ENCODE measurements at regions not wholly inside any gene's neighbourhood (a gene's known extent, or its start where the extent isn't known, plus 50 kb on each side); places are given as distances from the start of the nearest gene placed in this dataset.

- peak; percentile 76 for DNase-seq (ENCODE audit: low read depth)
Measured at GRCh38 chr4:30837131-30837539, 117.0 kb downstream of the PCDH7 start.

GRCh38 chr4:30837861-30838260 is 117.7 kb downstream of the PCDH7 start:
- no peak for DNase-seq (ENCODE audit: low read depth)

DNA sequence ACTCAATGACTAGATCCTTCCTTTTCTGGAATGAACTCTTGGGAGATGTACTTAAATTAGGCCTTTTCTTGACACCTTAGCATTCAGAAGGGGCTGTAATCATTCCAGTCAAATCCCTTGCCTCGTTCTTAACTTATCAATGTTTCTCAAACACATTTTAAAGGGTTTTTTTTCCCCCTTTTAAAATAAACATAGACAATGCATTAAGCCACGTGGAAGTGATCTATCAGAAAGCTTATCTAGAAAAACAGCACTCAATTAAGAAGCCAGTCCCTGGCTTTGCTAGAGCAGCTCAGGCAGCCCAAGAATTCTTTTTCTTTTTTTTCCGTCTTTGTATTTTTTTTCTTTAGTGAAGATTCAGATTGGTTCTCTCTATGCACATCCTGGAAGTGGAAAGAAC is 118.2 kb downstream of the PCDH7 start:
- DNase-seq (ENCODE audit: low read depth) = no peak

- peak; percentile 88 for DNase-seq (ENCODE audit: low read depth)
Measured at GRCh38 chr4:30839583-30840520, 119.7 kb downstream of the PCDH7 start.

- DNase-seq (ENCODE audit: low read depth) = peak; percentile 35
Measured at GRCh38 chr4:30840571-30840970, 120.4 kb downstream of the PCDH7 start.

GRCh38 chr4:30842142-30842541 is 122.0 kb downstream of the PCDH7 start:
- DNase-seq (ENCODE audit: low read depth) = no peak

- no peak for DNase-seq (ENCODE audit: low read depth)
Measured at GRCh38 chr4:30842689-30843088, 122.5 kb downstream of the PCDH7 start.

GRCh38 chr4:30844861-30845582 is 124.9 kb downstream of the PCDH7 start:
- no peak for DNase-seq (ENCODE audit: low read depth)

DNA sequence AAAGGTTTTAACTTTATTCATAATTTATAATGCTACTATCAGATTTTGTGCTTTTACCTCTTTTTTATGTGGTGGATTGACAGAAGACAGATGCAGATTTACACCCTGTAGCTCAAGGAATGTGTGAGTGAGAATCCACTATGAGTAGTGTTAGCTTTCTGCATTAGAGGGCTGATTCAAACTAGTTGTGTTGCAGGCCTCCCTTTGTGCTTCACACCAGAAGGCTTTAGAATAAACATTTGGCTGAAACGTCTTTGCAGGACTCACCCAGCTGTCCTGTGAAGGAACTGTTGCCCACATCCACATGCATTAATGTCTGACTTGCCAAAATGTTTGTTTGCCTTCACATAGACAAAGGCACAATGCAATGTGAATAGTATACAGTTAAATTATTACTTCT is 127.0 kb downstream of the PCDH7 start:
- DNase-seq (ENCODE audit: low read depth) = peak; percentile 46

- no peak for DNase-seq (ENCODE audit: low read depth)
Measured at GRCh38 chr4:30847958-30848357, 127.8 kb downstream of the PCDH7 start.

- DNase-seq (ENCODE audit: low read depth) = peak; percentile 55
Measured at GRCh38 chr4:30854531-30854930, 134.4 kb downstream of the PCDH7 start.

DNA sequence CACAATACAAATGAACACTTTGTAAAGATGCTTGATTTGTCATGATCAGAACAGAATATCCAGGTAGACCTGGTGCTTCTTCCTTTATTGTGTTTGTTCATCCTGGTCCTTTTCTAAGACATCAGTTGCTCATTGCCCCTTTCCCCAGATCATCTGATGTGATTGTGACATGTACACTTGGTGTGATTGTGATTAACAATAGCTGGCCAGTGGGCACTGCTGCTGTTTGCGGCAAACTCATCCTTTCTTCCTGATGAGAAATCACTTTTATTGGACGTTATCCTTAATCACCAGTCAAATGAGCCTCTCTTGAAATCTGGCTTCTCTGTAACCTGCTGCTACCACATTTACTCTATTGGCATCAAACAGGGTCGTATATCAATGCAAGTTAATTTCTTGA is 135.1 kb downstream of the PCDH7 start:
- DNase-seq (ENCODE audit: low read depth) = no peak

DNA sequence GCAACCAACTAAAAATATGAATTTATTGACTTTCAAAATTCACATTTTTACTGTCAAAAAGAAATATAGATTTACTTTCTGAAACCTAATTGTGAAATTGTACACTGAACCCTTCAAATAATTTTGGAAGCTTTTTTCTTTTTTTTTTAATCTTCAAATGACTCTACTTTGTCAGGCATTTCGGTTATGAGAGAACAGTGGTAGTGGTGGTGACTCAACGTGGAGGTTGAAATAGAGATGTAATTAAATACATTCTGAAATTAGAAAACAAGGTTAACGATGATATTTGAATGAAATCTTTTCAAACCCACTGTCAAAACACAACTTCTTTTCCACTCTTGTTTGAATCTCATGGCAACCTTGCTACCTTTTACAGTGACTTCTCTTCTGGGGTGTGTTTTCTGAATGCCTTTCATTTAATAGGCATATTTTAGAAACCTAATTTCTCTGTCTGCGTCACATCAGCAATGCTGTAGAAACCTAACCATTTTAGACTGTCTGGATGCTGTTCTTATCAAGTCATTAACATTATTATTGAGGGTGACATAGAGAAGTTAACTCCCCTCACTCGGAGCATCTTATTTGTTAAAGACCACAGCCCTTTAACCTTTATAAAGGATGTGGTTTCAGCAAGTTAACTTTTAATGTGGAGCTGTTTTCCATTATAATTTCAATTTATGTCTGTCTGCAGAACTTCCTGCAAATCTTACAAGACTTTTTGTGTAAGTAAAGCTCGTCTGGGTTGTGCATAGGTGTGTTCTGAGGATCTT is 136.8 kb downstream of the PCDH7 start:
- DNase-seq (ENCODE audit: low read depth) = no peak

DNA sequence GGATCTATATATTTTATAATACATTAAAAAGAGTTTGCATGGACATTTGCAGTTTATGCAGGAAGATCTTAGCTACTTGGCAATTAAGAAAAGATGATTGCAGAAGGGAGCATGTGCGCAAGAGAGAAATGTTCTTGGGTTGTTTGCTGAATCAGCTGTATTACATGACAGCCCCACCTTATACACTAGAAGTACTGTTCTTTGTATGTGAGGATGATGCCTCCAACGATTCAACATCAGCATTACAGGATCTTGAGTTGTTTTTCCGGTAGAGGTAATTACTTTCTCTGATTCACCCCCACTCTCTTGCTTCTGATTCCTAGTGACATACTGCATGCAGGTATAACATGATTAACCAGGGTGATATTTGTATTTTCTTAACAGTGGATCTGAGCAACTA is 140.8 kb downstream of the PCDH7 start:
- DNase-seq (ENCODE audit: low read depth) = no peak

GRCh38 chr4:30862196-30862595 is 142.0 kb downstream of the PCDH7 start:
- DNase-seq (ENCODE audit: low read depth) = no peak

DNA sequence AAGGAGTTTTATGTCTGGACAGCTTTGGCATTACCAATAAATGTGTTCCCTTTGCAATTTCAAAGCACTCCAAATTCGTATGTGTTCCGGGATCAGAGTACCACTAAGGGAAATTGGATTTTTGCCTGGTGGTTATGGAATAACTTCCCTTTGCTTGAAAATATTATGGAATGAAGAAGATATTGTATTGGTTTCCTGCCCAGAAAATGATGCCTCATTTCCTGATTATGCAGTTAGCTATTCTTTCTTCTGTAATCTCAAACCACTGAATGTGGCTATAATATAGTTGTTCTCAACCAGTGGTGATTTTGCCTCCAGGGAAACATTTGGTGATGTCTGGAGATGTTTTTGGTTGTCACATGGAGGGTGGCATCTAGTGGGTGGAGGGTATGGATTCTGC is 142.9 kb downstream of the PCDH7 start:
- DNase-seq (ENCODE audit: low read depth) = peak; percentile 32

- DNase-seq (ENCODE audit: low read depth) = no peak
Measured at GRCh38 chr4:30865691-30866090, 145.5 kb downstream of the PCDH7 start.

DNA sequence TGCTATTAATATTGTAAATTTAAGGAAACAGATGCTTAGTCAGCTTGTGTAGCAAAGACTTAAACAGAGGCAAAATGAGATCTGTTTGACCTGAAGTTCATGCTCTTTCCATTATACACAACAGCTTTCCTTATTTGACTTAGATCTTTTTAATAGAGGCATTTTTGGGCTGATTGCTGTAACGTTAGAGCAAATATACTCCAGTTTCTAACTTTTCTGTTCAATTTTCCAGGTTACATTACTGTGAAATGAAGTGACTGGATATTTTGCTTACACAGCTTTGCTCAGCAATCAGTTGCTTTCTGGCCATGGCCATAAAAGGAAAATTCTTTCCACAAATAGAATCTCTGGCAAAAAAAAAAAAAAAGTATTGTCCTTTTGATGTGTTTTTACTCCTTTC is 146.2 kb downstream of the PCDH7 start:
- peak; percentile 35 for DNase-seq (ENCODE audit: low read depth)

DNA sequence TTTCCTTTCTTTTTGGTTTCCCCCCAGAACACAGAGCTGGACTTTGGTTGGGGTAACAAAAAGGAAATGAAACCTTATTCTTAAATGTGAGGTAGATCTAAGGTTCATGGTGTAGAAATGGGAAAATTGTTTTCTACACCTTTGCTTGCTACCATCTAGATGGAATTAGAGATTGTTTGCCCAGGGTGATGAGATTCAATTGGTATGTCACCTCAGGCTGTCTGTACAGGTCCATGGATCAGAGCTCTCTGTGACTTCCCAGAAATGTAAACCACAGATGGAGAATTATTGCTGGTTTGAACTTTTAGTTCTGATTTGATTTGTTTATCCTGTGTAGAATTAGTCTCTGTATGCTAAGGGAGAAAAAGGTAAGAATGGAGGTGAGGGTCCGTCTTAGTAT is 146.7 kb downstream of the PCDH7 start:
- no peak for DNase-seq (ENCODE audit: low read depth)

DNA sequence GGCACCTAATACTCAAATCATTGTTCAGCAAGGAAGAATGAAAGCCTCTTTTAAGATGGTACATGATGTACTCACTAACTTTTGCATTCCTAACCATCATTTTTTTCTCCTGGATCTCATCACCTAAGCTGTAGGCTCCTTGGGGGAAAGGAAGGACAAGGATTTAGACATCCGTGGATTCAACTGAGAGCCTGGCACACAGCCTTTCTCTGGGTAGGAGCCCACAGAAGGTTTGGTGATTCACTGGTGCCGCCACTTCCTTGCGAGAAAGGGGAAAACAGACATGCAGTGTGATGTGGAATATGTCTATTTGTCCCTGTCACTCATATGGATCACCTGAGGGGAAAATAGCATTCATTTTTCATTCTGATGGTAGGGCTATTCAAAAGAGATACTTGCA is 147.3 kb downstream of the PCDH7 start:
- no peak for DNase-seq (ENCODE audit: low read depth)

- DNase-seq (ENCODE audit: low read depth) = no peak
Measured at GRCh38 chr4:30868111-30868895, 148.1 kb downstream of the PCDH7 start.
